Testis (tissue), 2 donors: ENCODE measurements at regions not wholly inside any gene's neighbourhood (a gene's known extent, or its start where the extent isn't known, plus 50 kb on each side); places are given as distances from the start of the nearest gene placed in this dataset.

Experiments
- DNase-seq: peaks from one replicate; pipeline ENCODE4 v3.0.0-alpha.2; 2019
- H3K27ac ChIP-seq, 2 donors: fragments of 200-600 bp; sonication (generic); one replicate each; pipeline ENCODE4 v1.5.1; 2019
- H3K27me3 ChIP-seq: fragments of 200-600 bp; sonication (generic); one replicate; pipeline ENCODE4 v1.5.1; 2019
- H3K36me3 ChIP-seq: fragments of 200-600 bp; sonication (generic); one replicate; pipeline ENCODE4 v1.5.1; 2017; ENCODE audit warnings: low read depth; ENCODE audit errors: missing control alignments
- H3K4me1 ChIP-seq: fragments of 200-600 bp; sonication (generic); one replicate; pipeline ENCODE4 v1.5.1; 2019
- H3K4me3 ChIP-seq, 2 donors: fragments of 200-600 bp; sonication (generic); one replicate each; pipeline ENCODE4 v1.5.1; 2017 to 2019
- H3K9me3 ChIP-seq: fragments of 200-600 bp; sonication (generic); one replicate; pipeline ENCODE4 v1.5.1; 2017
- CTCF ChIP-seq, 3 experiments: fragments of 450-650 bp in 2 of 3; fragments of 200-600 bp in 1 of 3; sonication (generic) in 1 of 3; IDR thresholded peaks; one replicate each; pipeline ENCODE4 v1.5.1; 2016 to 2019; ENCODE audit warnings: antibody characterized with exemption in 3 of 3, mild to moderate bottlenecking in 2 of 3, moderate library complexity in 1 of 3
- POLR2A ChIP-seq: fragments of 450-650 bp; IDR thresholded peaks from one replicate; pipeline ENCODE4 v1.6.1; 2017; ENCODE audit warnings: antibody characterized with exemption, mild to moderate bottlenecking, moderate library complexity
- WGBS, 2 donors: methylation state at CpG; one replicate each; pipeline ENCODE4 v1.1.5; 2018; 5-methylcytosine and 5-hydroxymethylcytosine counted together
- intact Hi-C: fragments of 100-400 bp; cut with DNase I; formaldehyde crosslinking; loops from one replicate; pipeline ENCODE4 v1.15.1; 2023; ENCODE audit warnings: low total_unique reads

GRCh38 chr15:96042734-96043224 is 287.7 kb upstream of the NR2F2 start:
- DNase-seq = no peak
- intact Hi-C loops = no loop called here
- Histone ChIP-seq H3K4me1 (no peaks in the 10 kb centered on the region), H3K4me3 (no peak overlapping the region), H3K27me3 (no peaks in the 10 kb centered on the region), H3K27ac (no peak overlapping the region), H3K9me3 (no peaks in the 10 kb centered on the region), H3K36me3 (no peaks in the 10 kb centered on the region)
- 58 to 59% methylated on average over 8 of the region's 8 CpGs for WGBS, 2 donors
- TF ChIP-seq POLR2A (no peak), CTCF (IDR thresholded peaks at IDR 0.05) (no peak)

GRCh38 chr15:96043591-96044171 is 286.8 kb upstream of the NR2F2 start:
- intact Hi-C loops = no loop called here
- TF ChIP-seq POLR2A = no peak
- TF ChIP-seq CTCF (IDR thresholded peaks at IDR 0.05) = no peak
- no peak for DNase-seq

GRCh38 chr15:96046620-96047240 is 283.8 kb upstream of the NR2F2 start:
- no peak for DNase-seq
- no peak overlapping the region for H3K4me3 ChIP-seq
- H3K4me1 ChIP-seq = no peaks in the 10 kb centered on the region
- no peaks in the 10 kb centered on the region for H3K9me3 ChIP-seq
- H3K27ac ChIP-seq = no peak overlapping the region
- 65 to 73% methylated on average over 5 of the region's 5 CpGs for WGBS, 2 donors
- H3K36me3 ChIP-seq = no peaks in the 10 kb centered on the region
- TF ChIP-seq CTCF (IDR thresholded peaks at IDR 0.05) (no peak), POLR2A (no peak)
- intact Hi-C loops = no loop called here
- no peaks in the 10 kb centered on the region for H3K27me3 ChIP-seq

More at GRCh38 chr15:96043591-96044171, 286.8 kb upstream of the NR2F2 start:
- Histone ChIP-seq H3K4me3 (no peak overlapping the region), H3K4me1 (no peaks in the 10 kb centered on the region), H3K27ac (no peak overlapping the region), H3K27me3 (no peaks in the 10 kb centered on the region), H3K9me3 (no peaks in the 10 kb centered on the region), H3K36me3 (no peaks in the 10 kb centered on the region)
- 86 to 87% methylated on average over 7 of the region's 7 CpGs for WGBS, 2 donors

- DNase-seq = no peak
- Histone ChIP-seq H3K36me3 (no peaks in the 10 kb centered on the region), H3K27me3 (no peaks in the 10 kb centered on the region), H3K4me1 (no peaks in the 10 kb centered on the region), H3K4me3 (no peak overlapping the region), H3K9me3 (no peaks in the 10 kb centered on the region), H3K27ac (no peak overlapping the region)
- 30 to 31% methylated on average over 14 of the region's 14 CpGs for WGBS, 2 donors
- intact Hi-C loops = no loop called here
- TF ChIP-seq CTCF (IDR thresholded peaks at IDR 0.05) = no peak
- TF ChIP-seq POLR2A = no peak
Measured at GRCh38 chr15:96047255-96047931, 283.1 kb upstream of the NR2F2 start.
